Hematopoietic multipotent progenitor cell (in vitro differentiated cells): ENCODE measurements at regions not wholly inside any gene's neighbourhood (a gene's known extent, or its start where the extent isn't known, plus 50 kb on each side); places are given as distances from the start of the nearest gene placed in this dataset.
"Not testable (repeated sequence)": the region's sequence is repeated elsewhere in the genome, so short reads cannot be mapped to it uniquely, and the experiment has no call there.

ENCODE experiments used
- DNase-seq, 3 donors: peaks; one replicate each; pipeline ENCODE4 v3.0.0-alpha.2; 2011 to 2015; ENCODE audit warnings: low read depth in 2 of 3, low spot score in 2 of 3

- no peak for DNase-seq
These were observed 188.1 kb downstream of the ACTR3B start for GRCh38 chr7:152947686-152948085.

- DNase-seq, result no peak
These were observed 189.7 kb downstream of the ACTR3B start for GRCh38 chr7:152949253-152949652.

- DNase-seq, result no peak
These were observed 190.2 kb downstream of the ACTR3B start for GRCh38 chr7:152949790-152950189.

GRCh38 chr7:152956006-152956405 lies 196.5 kb downstream of the ACTR3B start:
- no peak for DNase-seq

- no peak for DNase-seq
These were observed 200.1 kb downstream of the ACTR3B start for GRCh38 chr7:152959610-152960009.

GRCh38 chr7:152961796-152962195 lies 202.2 kb downstream of the ACTR3B start:
- DNase-seq, result not testable (repeated sequence)

- DNase-seq, result no peak
These were observed 206.6 kb downstream of the ACTR3B start for GRCh38 chr7:152966189-152966588.

GRCh38 chr7:152967958-152968357 lies 208.4 kb downstream of the ACTR3B start:
- no peak for DNase-seq

GRCh38 chr7:152968514-152968913 lies 209.0 kb downstream of the ACTR3B start:
- DNase-seq, result no peak

- no peak for DNase-seq
These were observed 209.8 kb downstream of the ACTR3B start for GRCh38 chr7:152969335-152969734.

GRCh38 chr7:152969839-152970238 lies 210.3 kb downstream of the ACTR3B start:
- no peak for DNase-seq

- no peak for DNase-seq
These were observed 210.9 kb downstream of the ACTR3B start for GRCh38 chr7:152970481-152970880.

- no peak for DNase-seq
These were observed 215.0 kb downstream of the ACTR3B start for GRCh38 chr7:152974577-152974976.

GRCh38 chr7:152975076-152975475 lies 215.5 kb downstream of the ACTR3B start:
- no peak for DNase-seq

- no peak for DNase-seq
These were observed 219.8 kb downstream of the ACTR3B start for GRCh38 chr7:152979376-152979775.

GRCh38 chr7:152984421-152984820 lies 224.9 kb downstream of the ACTR3B start:
- DNase-seq, result no peak

- no peak for DNase-seq
These were observed 226.8 kb downstream of the ACTR3B start for GRCh38 chr7:152986376-152986775.

- no peak for DNase-seq
These were observed 228.1 kb downstream of the ACTR3B start for GRCh38 chr7:152987656-152988055.

- DNase-seq, result no peak
These were observed 230.4 kb downstream of the ACTR3B start for GRCh38 chr7:152989889-152990380.

- no peak for DNase-seq
These were observed 238.9 kb downstream of the ACTR3B start for GRCh38 chr7:152998420-152998819.

- no peak for DNase-seq
These were observed 242.6 kb downstream of the ACTR3B start for GRCh38 chr7:153002115-153002514.

- DNase-seq, result no peak
These were observed 243.0 kb downstream of the ACTR3B start for GRCh38 chr7:153002572-153002971.

- DNase-seq, result no peak
These were observed 244.8 kb downstream of the ACTR3B start for GRCh38 chr7:153004341-153004740.
